Neural cell (in vitro differentiated cells): ENCODE measurements at regions not wholly inside any gene's neighbourhood (a gene's known extent, or its start where the extent isn't known, plus 50 kb on each side); places are given as distances from the start of the nearest gene placed in this dataset.

Source experiments
- H2AFZ ChIP-seq: fragments of 200-600, 300-800 bp; sonication (generic), shearing (Covaris generic); 2 replicates; pipeline ENCODE4 v1.6.0; 2014; ENCODE audit warnings: low read depth, mild to moderate bottlenecking, antibody characterized with exemption, low read length, moderate library complexity
- H3F3A ChIP-seq: fragments of 200-600 bp; shearing (Covaris generic); 2 replicates; pipeline ENCODE4 v1.6.1; 2016; ENCODE audit warnings: mild to moderate bottlenecking, moderate library complexity, mixed read lengths, antibody characterized with exemption, low read length; ENCODE audit not compliant: insufficient read depth, poor library complexity, severe bottlenecking
- H3K27ac ChIP-seq: fragments of 200-600, 300-800 bp; sonication (generic), shearing (Covaris generic); 2 replicates; pipeline ENCODE4 v1.5.1; 2014; ENCODE audit warnings: mild to moderate bottlenecking, low read length, moderate library complexity
- H3K27me3 ChIP-seq: fragments of 300-800, 200-600 bp; sonication (generic), shearing (Covaris generic); 2 replicates; pipeline ENCODE4 v1.6.0; 2014; ENCODE audit warnings: mild to moderate bottlenecking, low read depth, low read length, moderate library complexity; ENCODE audit not compliant: insufficient read depth
- H3K36me3 ChIP-seq: fragments of 300-800, 200-600 bp; sonication (generic), shearing (Covaris generic); 2 replicates; pipeline ENCODE4 v1.5.1; 2014; ENCODE audit warnings: mild to moderate bottlenecking, antibody characterized with exemption, low read length, moderate library complexity; ENCODE audit not compliant: insufficient read depth
- H3K4me2 ChIP-seq: fragments of 300-800, 200-600 bp; sonication (generic), shearing (Covaris generic); 2 replicates; pipeline ENCODE4 v1.6.0; 2014; ENCODE audit warnings: mild to moderate bottlenecking, low read length
- H3K4me3 ChIP-seq: fragments of 300-800, 200-600 bp; sonication (generic), shearing (Covaris generic); 2 replicates; pipeline ENCODE4 v1.5.1; 2014; ENCODE audit warnings: mild to moderate bottlenecking, low read length, moderate library complexity
- H3K79me2 ChIP-seq: fragments of 200-600 bp; shearing (Covaris generic); replicated peaks from 2 replicates; pipeline ENCODE4 v1.6.0; 2014; ENCODE audit warnings: mild to moderate bottlenecking, low read length, moderate library complexity; ENCODE audit not compliant: insufficient read depth
- H3K9ac ChIP-seq: fragments of 300-800, 200-600 bp; sonication (generic), shearing (Covaris generic); 2 replicates; pipeline ENCODE4 v1.6.1; 2016; ENCODE audit warnings: mild to moderate bottlenecking, low read length, mixed read lengths
- H3K9me2 ChIP-seq: fragments of 200-600 bp; shearing (Covaris generic); 2 replicates; pipeline ENCODE4 v1.6.1; 2016; ENCODE audit warnings: mild to moderate bottlenecking, low read length, mixed read lengths; ENCODE audit not compliant: insufficient read depth
- H3K9me3 ChIP-seq: fragments of 200-600, 300-800 bp; sonication (generic), shearing (Covaris generic); 2 replicates; pipeline ENCODE4 v1.6.1; 2016; ENCODE audit warnings: mild to moderate bottlenecking, mixed run types, low read length, moderate library complexity, mixed read lengths
- H4K20me1 ChIP-seq: fragments of 200-600 bp; shearing (Covaris generic); 2 replicates; pipeline ENCODE4 v1.6.1; 2016; ENCODE audit warnings: mild to moderate bottlenecking, mixed run types; ENCODE audit not compliant: insufficient read depth
- CTCF ChIP-seq: fragments of 450-650 bp; IDR thresholded peaks from 2 replicates; pipeline ENCODE4 v1.5.1; 2014; ENCODE audit warnings: antibody characterized with exemption, mild to moderate bottlenecking, moderate library complexity; ENCODE audit not compliant: poor library complexity, severe bottlenecking
- EP300 ChIP-seq: fragments of 450-650 bp; conservative IDR thresholded peaks from 2 replicates; pipeline ENCODE4 v1.6.1; 2014; ENCODE audit warnings: antibody characterized with exemption, mild to moderate bottlenecking, moderate library complexity; ENCODE audit not compliant: poor library complexity, severe bottlenecking
- EZH2 ChIP-seq: fragments of 200-600, 300-800 bp; shearing (Covaris generic), sonication (generic); IDR thresholded peaks from 2 replicates; pipeline ENCODE4 v1.6.1; 2014; ENCODE audit warnings: antibody characterized with exemption, low read length, borderline replicate concordance, mild to moderate bottlenecking; ENCODE audit not compliant: insufficient read depth, poor library complexity, severe bottlenecking
- MXI1 ChIP-seq: fragments of 450-650 bp; conservative IDR thresholded peaks from 2 replicates; pipeline ENCODE4 v1.6.1; 2014; ENCODE audit warnings: antibody characterized with exemption, mild to moderate bottlenecking; ENCODE audit not compliant: poor library complexity, severe bottlenecking
- POLR2AphosphoS5 ChIP-seq: IDR thresholded peaks from 2 replicates; pipeline ENCODE4 v1.6.1; 2012
- RAD21 ChIP-seq: fragments of 450-650 bp; conservative IDR thresholded peaks from 2 replicates; pipeline ENCODE4 v1.6.1; 2014; ENCODE audit warnings: antibody characterized with exemption, mild to moderate bottlenecking, moderate library complexity
- REST ChIP-seq: IDR thresholded peaks from 2 replicates; pipeline ENCODE4 v1.6.1; 2012; ENCODE audit warnings: borderline replicate concordance
- SMC3 ChIP-seq: fragments of 450-650 bp; conservative IDR thresholded peaks from 2 replicates; pipeline ENCODE4 v1.6.1; 2014; ENCODE audit warnings: antibody characterized with exemption, mild to moderate bottlenecking, moderate library complexity; ENCODE audit not compliant: poor library complexity
- TAF1 ChIP-seq: IDR thresholded peaks from 2 replicates; pipeline ENCODE4 v1.6.1; 2012; ENCODE audit warnings: low read depth

DNA sequence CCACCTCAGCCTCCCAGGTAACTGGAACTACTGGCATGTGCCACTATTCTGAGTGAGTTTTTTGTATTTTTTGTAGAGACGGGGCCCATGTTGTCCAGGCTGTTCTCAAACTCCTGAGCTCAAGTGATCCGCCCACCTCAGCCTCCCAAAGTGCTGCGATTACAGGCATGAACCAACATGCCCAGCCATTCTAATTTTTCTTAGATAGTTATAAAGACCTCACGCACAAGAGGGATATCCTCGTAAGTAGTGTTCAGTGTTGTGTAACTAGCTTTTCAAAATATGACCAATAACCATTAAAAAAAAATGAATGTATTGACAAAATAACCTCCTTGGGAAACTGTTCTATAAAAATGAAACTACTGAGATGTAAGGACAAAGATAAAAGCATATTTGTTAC lies 90.5 kb upstream of the FERD3L start:
- no peaks in the 10 kb centered on the region for H4K20me1 ChIP-seq
- no peak overlapping the region for H3K27ac ChIP-seq
- no peaks in the 10 kb centered on the region for H3F3A ChIP-seq
- H3K27me3 ChIP-seq = no peaks in the 10 kb centered on the region
- no peak overlapping the region for H2AFZ ChIP-seq
- H3K9me3 ChIP-seq = no peaks in the 10 kb centered on the region
- no peaks in the 10 kb centered on the region for H3K36me3 ChIP-seq
- no peak overlapping the region for H3K4me3 ChIP-seq
- no peak for TF ChIP-seq EP300
- TF ChIP-seq CTCF = no peak
- no peaks in the 10 kb centered on the region for H3K9me2 ChIP-seq
- H3K9ac ChIP-seq = no peak overlapping the region
- H3K79me2 ChIP-seq = no peaks in the 10 kb centered on the region
- no peak overlapping the region for H3K4me2 ChIP-seq

GRCh38 chr7:19224951-19225350 lies 79.7 kb upstream of the FERD3L start:
- H2AFZ ChIP-seq = no peak overlapping the region
- no peaks in the 10 kb centered on the region for H3K9me2 ChIP-seq
- H3K27me3 ChIP-seq = no peaks in the 10 kb centered on the region
- H3K9me3 ChIP-seq = peaks cover 4% of the 10 kb centered on the region
- no peaks in the 10 kb centered on the region for H3K79me2 ChIP-seq
- no peaks in the 10 kb centered on the region for H3F3A ChIP-seq
- H3K9ac ChIP-seq = no peak overlapping the region
- no peak for TF ChIP-seq REST
- no peak for TF ChIP-seq POLR2AphosphoS5
- no peak for TF ChIP-seq TAF1
- no peak for TF ChIP-seq EZH2
- TF ChIP-seq EP300 = no peak
- TF ChIP-seq SMC3 = no peak
- no peak for TF ChIP-seq CTCF
- TF ChIP-seq MXI1 = no peak
- TF ChIP-seq RAD21 = no peak
- H3K36me3 ChIP-seq = no peaks in the 10 kb centered on the region
- no peak overlapping the region for H3K4me3 ChIP-seq
- H4K20me1 ChIP-seq = no peaks in the 10 kb centered on the region
- no peak overlapping the region for H3K27ac ChIP-seq
- H3K4me2 ChIP-seq = no peak overlapping the region
